Loucy (cell line): ENCODE measurements at regions not wholly inside any gene's neighbourhood (a gene's known extent, or its start where the extent isn't known, plus 50 kb on each side); places are given as distances from the start of the nearest gene placed in this dataset.

Source experiments
- H2AFZ ChIP-seq: fragments of 200-600 bp; sonication (generic); 2 replicates; pipeline ENCODE4 v1.6.0; 2016; ENCODE audit warnings: antibody characterized with exemption, mild to moderate bottlenecking, low read length, moderate library complexity
- H3F3A ChIP-seq: fragments of 200-600 bp; 2 replicates; pipeline ENCODE4 v1.6.0; 2016; ENCODE audit warnings: antibody characterized with exemption, low read depth, mild to moderate bottlenecking
- H3K27me3 ChIP-seq: fragments of 200-600 bp; sonication (generic); 2 replicates; pipeline ENCODE4 v1.6.1; 2014; ENCODE audit warnings: low read length, mild to moderate bottlenecking; ENCODE audit not compliant: insufficient read depth, poor library complexity, severe bottlenecking
- H3K36me3 ChIP-seq: fragments of 200-600 bp; sonication (generic); 2 replicates; pipeline ENCODE4 v1.6.1; 2016; ENCODE audit warnings: low read length; ENCODE audit not compliant: insufficient read depth
- H3K4me1 ChIP-seq: fragments of 200-600 bp; sonication (generic); 2 replicates; pipeline ENCODE4 v1.5.1; 2014; ENCODE audit warnings: low read length, mild to moderate bottlenecking; ENCODE audit not compliant: insufficient read depth, poor library complexity, severe bottlenecking
- H3K4me2 ChIP-seq: fragments of 200-600 bp; sonication (generic); 2 replicates; pipeline ENCODE4 v1.6.0; 2014; ENCODE audit warnings: antibody characterized with exemption, low read length, low read depth, mild to moderate bottlenecking; ENCODE audit not compliant: poor library complexity, severe bottlenecking
- H3K4me3 ChIP-seq: fragments of 200-600 bp; sonication (generic); 2 replicates; pipeline ENCODE4 v1.5.1; 2014; ENCODE audit warnings: low read length, mild to moderate bottlenecking, mixed read lengths; ENCODE audit not compliant: poor library complexity, severe bottlenecking
- H3K79me2 ChIP-seq: fragments of 200-600 bp; sonication (generic); 2 replicates; pipeline ENCODE4 v1.6.1; 2014; ENCODE audit warnings: low read length; ENCODE audit not compliant: insufficient read depth
- H3K9ac ChIP-seq: fragments of 200-600 bp; sonication (generic); 2 replicates; pipeline ENCODE4 v1.6.0; 2014; ENCODE audit warnings: mild to moderate bottlenecking, low read depth, low read length, moderate library complexity; ENCODE audit not compliant: poor library complexity, severe bottlenecking
- H3K9me2 ChIP-seq: fragments of 200-600 bp; sonication (generic); replicated peaks from 2 replicates; pipeline ENCODE4 v1.6.1; 2016; ENCODE audit warnings: low read depth, low read length, mixed read lengths
- H3K9me3 ChIP-seq: fragments of 200-600 bp; sonication (generic); 2 replicates; pipeline ENCODE4 v1.6.1; 2014; ENCODE audit warnings: mild to moderate bottlenecking, antibody characterized with exemption, low read length, low read depth; ENCODE audit not compliant: insufficient read depth
- H4K20me1 ChIP-seq: fragments of 200-600 bp; sonication (generic); 2 replicates; pipeline ENCODE4 v1.6.0; 2014; ENCODE audit warnings: antibody characterized with exemption, low read length, mild to moderate bottlenecking; ENCODE audit not compliant: insufficient read depth, poor library complexity, severe bottlenecking
- EZH2phosphoT487 ChIP-seq: fragments of 200-600 bp; IDR thresholded peaks from 2 replicates; pipeline ENCODE4 v1.6.1; 2018; ENCODE audit warnings: antibody characterized with exemption, mild to moderate bottlenecking, moderate library complexity, borderline replicate concordance
- TF ChIP-seq, protein P1 (sequence below): fragments of 200-600 bp; sonication (generic); conservative IDR thresholded peaks from 2 replicates; pipeline ENCODE4 v1.5.1; 2014; ENCODE audit warnings: mild to moderate bottlenecking, antibody characterized with exemption, low read length

- H3K9me3 ChIP-seq, result no peaks in the 10 kb centered on the region
- H3K36me3 ChIP-seq, result no peaks in the 10 kb centered on the region
- no peak overlapping the region for H3K4me3 ChIP-seq
- TF ChIP-seq, protein P1, sequence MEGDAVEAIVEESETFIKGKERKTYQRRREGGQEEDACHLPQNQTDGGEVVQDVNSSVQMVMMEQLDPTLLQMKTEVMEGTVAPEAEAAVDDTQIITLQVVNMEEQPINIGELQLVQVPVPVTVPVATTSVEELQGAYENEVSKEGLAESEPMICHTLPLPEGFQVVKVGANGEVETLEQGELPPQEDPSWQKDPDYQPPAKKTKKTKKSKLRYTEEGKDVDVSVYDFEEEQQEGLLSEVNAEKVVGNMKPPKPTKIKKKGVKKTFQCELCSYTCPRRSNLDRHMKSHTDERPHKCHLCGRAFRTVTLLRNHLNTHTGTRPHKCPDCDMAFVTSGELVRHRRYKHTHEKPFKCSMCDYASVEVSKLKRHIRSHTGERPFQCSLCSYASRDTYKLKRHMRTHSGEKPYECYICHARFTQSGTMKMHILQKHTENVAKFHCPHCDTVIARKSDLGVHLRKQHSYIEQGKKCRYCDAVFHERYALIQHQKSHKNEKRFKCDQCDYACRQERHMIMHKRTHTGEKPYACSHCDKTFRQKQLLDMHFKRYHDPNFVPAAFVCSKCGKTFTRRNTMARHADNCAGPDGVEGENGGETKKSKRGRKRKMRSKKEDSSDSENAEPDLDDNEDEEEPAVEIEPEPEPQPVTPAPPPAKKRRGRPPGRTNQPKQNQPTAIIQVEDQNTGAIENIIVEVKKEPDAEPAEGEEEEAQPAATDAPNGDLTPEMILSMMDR, result no peak
- TF ChIP-seq EZH2phosphoT487, result no peak
- no peak overlapping the region for H2AFZ ChIP-seq
- no peak overlapping the region for H3K4me2 ChIP-seq
- H3K4me1 ChIP-seq, result no peaks in the 10 kb centered on the region
- H3K9me2 ChIP-seq, result no peaks in the 10 kb centered on the region
- H3K9ac ChIP-seq, result no peak overlapping the region
- H3K79me2 ChIP-seq, result no peaks in the 10 kb centered on the region
- no peaks in the 10 kb centered on the region for H3F3A ChIP-seq
- H4K20me1 ChIP-seq, result no peaks in the 10 kb centered on the region
- no peaks in the 10 kb centered on the region for H3K27me3 ChIP-seq
Measured at GRCh38 chr15:61653110-61653509, 407.1 kb downstream of the VPS13C start.

GRCh38 chr15:61651267-61651666, 409.0 kb downstream of the VPS13C start:
- H4K20me1 ChIP-seq, result no peaks in the 10 kb centered on the region
- no peaks in the 10 kb centered on the region for H3K79me2 ChIP-seq
- H3K27me3 ChIP-seq, result no peaks in the 10 kb centered on the region
- H2AFZ ChIP-seq, result no peak overlapping the region
- H3K4me2 ChIP-seq, result no peak overlapping the region
- no peaks in the 10 kb centered on the region for H3F3A ChIP-seq
- H3K4me3 ChIP-seq, result no peak overlapping the region
- no peaks in the 10 kb centered on the region for H3K36me3 ChIP-seq
- H3K9me2 ChIP-seq, result no peaks in the 10 kb centered on the region
- TF ChIP-seq EZH2phosphoT487, result no peak
- TF ChIP-seq, protein P1, result no peak
- no peaks in the 10 kb centered on the region for H3K9me3 ChIP-seq
- no peaks in the 10 kb centered on the region for H3K4me1 ChIP-seq
- no peak overlapping the region for H3K9ac ChIP-seq

DNA sequence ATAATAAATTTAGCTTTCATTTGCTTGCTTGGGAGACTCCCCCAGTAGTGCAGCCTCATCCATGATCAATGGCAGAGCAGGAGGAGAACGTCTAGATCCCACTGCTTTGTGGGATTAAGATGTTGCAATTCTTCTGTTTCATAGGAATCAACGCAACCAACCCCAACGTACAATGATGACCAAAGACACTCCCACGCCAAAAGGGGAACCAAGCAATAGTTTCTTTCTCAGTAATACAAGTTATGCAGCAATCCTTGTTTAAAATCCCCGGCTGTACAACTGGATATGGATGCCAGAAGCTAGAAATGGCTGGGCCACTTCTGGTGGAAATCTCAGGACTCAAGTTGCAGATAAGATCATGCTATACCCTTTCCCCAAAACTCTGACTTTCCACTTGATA, 411.2 kb downstream of the VPS13C start:
- TF ChIP-seq EZH2phosphoT487, result no peak
- TF ChIP-seq, protein P1, result no peak
- no peaks in the 10 kb centered on the region for H3K4me1 ChIP-seq
- no peaks in the 10 kb centered on the region for H3K27me3 ChIP-seq
- no peaks in the 10 kb centered on the region for H3K9me3 ChIP-seq
- H4K20me1 ChIP-seq, result no peaks in the 10 kb centered on the region
- H3K4me2 ChIP-seq, result no peak overlapping the region
- no peak overlapping the region for H3K4me3 ChIP-seq
- H3F3A ChIP-seq, result no peaks in the 10 kb centered on the region
- no peak overlapping the region for H2AFZ ChIP-seq
- H3K9me2 ChIP-seq, result no peaks in the 10 kb centered on the region
- H3K9ac ChIP-seq, result no peak overlapping the region
- no peaks in the 10 kb centered on the region for H3K36me3 ChIP-seq
- no peaks in the 10 kb centered on the region for H3K79me2 ChIP-seq
